ENCODE measurements at regions not wholly inside any gene's neighbourhood (a gene's known extent, or its start where the extent isn't known, plus 50 kb on each side); places are given as distances from the start of the nearest gene placed in this dataset.

GRCh38 chr5:105506692-105507277, 1944.2 kb upstream of the NUDT12 start:
- in situ Hi-C loops (cut with HindIII; ENCODE audit: low sequenced_read_pairs), result no loop called here
- no peak overlapping the region for H3K4me3 ChIP-seq (ENCODE audit: low read depth, low read length)
- no peak for DNase-seq (ENCODE audit: low read depth)
- peak; percentile 47 for TF ChIP-seq CTCF (IDR thresholded peaks at IDR 0.05; ENCODE audit: low read depth, low read length, missing control alignments)

- H3K4me3 ChIP-seq (ENCODE audit: low read depth, low read length), result no peak overlapping the region
- TF ChIP-seq CTCF (IDR thresholded peaks at IDR 0.05; ENCODE audit: low read depth, low read length, missing control alignments), result no peak
- no peak for DNase-seq (ENCODE audit: low read depth)
- in situ Hi-C loops (cut with HindIII; ENCODE audit: low sequenced_read_pairs), result no loop called here
These were observed 1941.4 kb upstream of the NUDT12 start for GRCh38 chr5:105503950-105504349.

- no peak overlapping the region for H3K4me3 ChIP-seq (ENCODE audit: low read depth, low read length)
- in situ Hi-C loops (cut with HindIII; ENCODE audit: low sequenced_read_pairs), result no loop called here
- no peak for DNase-seq (ENCODE audit: low read depth)
- no peak for TF ChIP-seq CTCF (IDR thresholded peaks at IDR 0.05; ENCODE audit: low read depth, low read length, missing control alignments)
These were observed 1938.7 kb upstream of the NUDT12 start for GRCh38 chr5:105501315-105501714.

- no peak overlapping the region for H3K4me3 ChIP-seq (ENCODE audit: low read depth, low read length)
- DNase-seq (ENCODE audit: low read depth), result no peak
- no peak for TF ChIP-seq CTCF (IDR thresholded peaks at IDR 0.05; ENCODE audit: low read depth, low read length, missing control alignments)
- in situ Hi-C loops (cut with HindIII; ENCODE audit: low sequenced_read_pairs), result no loop called here
These were observed 1912.8 kb upstream of the NUDT12 start for GRCh38 chr5:105475401-105475800.

- DNase-seq (ENCODE audit: low read depth), result no peak
- TF ChIP-seq CTCF (IDR thresholded peaks at IDR 0.05; ENCODE audit: low read depth, low read length, missing control alignments), result no peak
- in situ Hi-C loops (cut with HindIII; ENCODE audit: low sequenced_read_pairs), result no loop called here
- H3K4me3 ChIP-seq (ENCODE audit: low read depth, low read length), result no peak overlapping the region
These were observed 1899.8 kb upstream of the NUDT12 start for GRCh38 chr5:105462377-105462776.

- H3K4me3 ChIP-seq (ENCODE audit: low read depth, low read length), result no peak overlapping the region
- no peak for DNase-seq (ENCODE audit: low read depth)
- in situ Hi-C loops (cut with HindIII; ENCODE audit: low sequenced_read_pairs), result no loop called here
- no peak for TF ChIP-seq CTCF (IDR thresholded peaks at IDR 0.05; ENCODE audit: low read depth, low read length, missing control alignments)
These were observed 1898.1 kb upstream of the NUDT12 start for GRCh38 chr5:105460721-105461120.
